ENCODE measurements at regions not wholly inside any gene's neighbourhood (a gene's known extent, or its start where the extent isn't known, plus 50 kb on each side); places are given as distances from the start of the nearest gene placed in this dataset.

- Histone ChIP-seq H3K9me3 (ENCODE audit: low read depth) (no peaks in the 10 kb centered on the region), H3K4me3 (no peak overlapping the region), H3K27me3 (no peaks in the 10 kb centered on the region), H3K4me1 (ENCODE audit: low read depth) (peaks cover 61% of the 10 kb centered on the region), H3K27ac (peak overlapping the region; percentile 89), H3K36me3 (no peaks in the 10 kb centered on the region)
- TF ChIP-seq, protein P1, sequence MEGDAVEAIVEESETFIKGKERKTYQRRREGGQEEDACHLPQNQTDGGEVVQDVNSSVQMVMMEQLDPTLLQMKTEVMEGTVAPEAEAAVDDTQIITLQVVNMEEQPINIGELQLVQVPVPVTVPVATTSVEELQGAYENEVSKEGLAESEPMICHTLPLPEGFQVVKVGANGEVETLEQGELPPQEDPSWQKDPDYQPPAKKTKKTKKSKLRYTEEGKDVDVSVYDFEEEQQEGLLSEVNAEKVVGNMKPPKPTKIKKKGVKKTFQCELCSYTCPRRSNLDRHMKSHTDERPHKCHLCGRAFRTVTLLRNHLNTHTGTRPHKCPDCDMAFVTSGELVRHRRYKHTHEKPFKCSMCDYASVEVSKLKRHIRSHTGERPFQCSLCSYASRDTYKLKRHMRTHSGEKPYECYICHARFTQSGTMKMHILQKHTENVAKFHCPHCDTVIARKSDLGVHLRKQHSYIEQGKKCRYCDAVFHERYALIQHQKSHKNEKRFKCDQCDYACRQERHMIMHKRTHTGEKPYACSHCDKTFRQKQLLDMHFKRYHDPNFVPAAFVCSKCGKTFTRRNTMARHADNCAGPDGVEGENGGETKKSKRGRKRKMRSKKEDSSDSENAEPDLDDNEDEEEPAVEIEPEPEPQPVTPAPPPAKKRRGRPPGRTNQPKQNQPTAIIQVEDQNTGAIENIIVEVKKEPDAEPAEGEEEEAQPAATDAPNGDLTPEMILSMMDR (IDR thresholded peaks at IDR 0.05; ENCODE audit: low read depth, low read length), result no peak
- no peak for DNase-seq (ENCODE audit: low read depth in 1 of 2, low spot score in 1 of 2)
Observed at GRCh38 chr12:114240288-114240687, 165.7 kb downstream of the TBX5 start.

- no peak overlapping the region for H3K4me3 ChIP-seq
- H3K27ac ChIP-seq, result peak overlapping the region; percentile 89
- H3K36me3 ChIP-seq, result no peaks in the 10 kb centered on the region
- no peaks in the 10 kb centered on the region for H3K27me3 ChIP-seq
- peak; percentile 53 to 93 for DNase-seq (ENCODE audit: low read depth in 1 of 2, low spot score in 1 of 2)
- no peaks in the 10 kb centered on the region for H3K9me3 ChIP-seq (ENCODE audit: low read depth)
- H3K4me1 ChIP-seq (ENCODE audit: low read depth), result peaks cover 49% of the 10 kb centered on the region
- TF ChIP-seq, protein P1 (IDR thresholded peaks at IDR 0.05; ENCODE audit: low read depth, low read length), result no peak
Observed at GRCh38 chr12:114238808-114239207, 167.1 kb downstream of the TBX5 start.

- Histone ChIP-seq H3K27me3 (no peaks in the 10 kb centered on the region), H3K9me3 (ENCODE audit: low read depth) (no peaks in the 10 kb centered on the region), H3K36me3 (no peaks in the 10 kb centered on the region), H3K4me3 (no peak overlapping the region), H3K4me1 (ENCODE audit: low read depth) (peaks cover 43% of the 10 kb centered on the region), H3K27ac (peak overlapping the region; percentile 89)
- TF ChIP-seq, protein P1 (IDR thresholded peaks at IDR 0.05; ENCODE audit: low read depth, low read length), result no peak
- no peak for DNase-seq (ENCODE audit: low read depth in 1 of 2, low spot score in 1 of 2)
Observed at GRCh38 chr12:114237230-114237629, 168.7 kb downstream of the TBX5 start.

DNA sequence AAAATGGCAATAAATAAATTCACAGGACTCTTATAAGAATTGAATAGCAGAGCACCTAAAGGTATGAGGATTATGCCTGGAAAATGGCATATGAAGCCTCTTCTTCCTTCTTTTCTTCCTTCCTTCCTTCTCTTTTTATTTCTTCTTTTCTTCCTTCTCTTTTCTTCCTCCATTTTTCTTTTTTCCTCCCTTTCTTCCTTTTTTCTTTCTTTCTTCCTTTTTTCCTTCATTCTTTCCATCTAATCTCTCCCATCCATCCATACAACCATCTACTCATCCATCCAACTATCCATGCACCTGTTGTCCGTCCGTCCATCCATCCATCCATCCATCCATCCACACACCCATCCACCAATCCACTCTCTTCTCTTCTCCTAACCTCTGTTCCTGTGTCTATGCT, 173.8 kb downstream of the TBX5 start:
- no peak for DNase-seq (ENCODE audit: low read depth in 1 of 2, low spot score in 1 of 2)
- TF ChIP-seq, protein P1 (IDR thresholded peaks at IDR 0.05; ENCODE audit: low read depth, low read length), result no peak

DNA sequence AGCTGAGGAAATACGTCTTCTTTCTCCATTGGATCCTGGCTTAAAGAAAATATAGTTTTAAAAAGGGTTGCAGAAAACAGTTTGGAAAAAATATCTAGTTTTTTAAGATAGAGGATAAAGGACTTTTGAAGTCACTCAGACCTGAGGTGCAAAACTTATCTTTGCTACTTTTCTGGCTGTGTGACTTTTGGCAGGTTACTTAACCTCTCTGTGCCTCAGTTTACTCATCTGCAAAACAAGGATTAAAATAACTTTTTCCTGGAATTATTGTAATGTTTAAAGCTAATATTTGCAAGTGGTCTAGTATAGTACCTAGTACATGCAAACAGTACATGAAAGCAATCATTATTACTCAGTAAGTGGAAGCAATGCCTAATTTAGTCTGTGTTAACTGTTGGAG, 176.8 kb downstream of the TBX5 start:
- H3K4me1 ChIP-seq (ENCODE audit: low read depth), result peaks cover 21% of the 10 kb centered on the region
- TF ChIP-seq, protein P1 (IDR thresholded peaks at IDR 0.05; ENCODE audit: low read depth, low read length), result no peak
- H3K36me3 ChIP-seq, result no peaks in the 10 kb centered on the region
- H3K4me3 ChIP-seq, result no peak overlapping the region
- no peak overlapping the region for H3K27ac ChIP-seq
- H3K9me3 ChIP-seq (ENCODE audit: low read depth), result no peaks in the 10 kb centered on the region
- H3K27me3 ChIP-seq, result no peaks in the 10 kb centered on the region
- no peak for DNase-seq (ENCODE audit: low read depth in 1 of 2, low spot score in 1 of 2)

More for the DNA sequence above, 173.8 kb downstream of the TBX5 start:
- H3K4me1 ChIP-seq (ENCODE audit: low read depth), result peaks cover 18% of the 10 kb centered on the region
- H3K9me3 ChIP-seq (ENCODE audit: low read depth), result no peaks in the 10 kb centered on the region
- no peak overlapping the region for H3K4me3 ChIP-seq
- H3K27me3 ChIP-seq, result no peaks in the 10 kb centered on the region
- H3K36me3 ChIP-seq, result no peaks in the 10 kb centered on the region
- H3K27ac ChIP-seq, result no peak overlapping the region
